Calu3 (cell line): ENCODE measurements at regions not wholly inside any gene's neighbourhood (a gene's known extent, or its start where the extent isn't known, plus 50 kb on each side); places are given as distances from the start of the nearest gene placed in this dataset.

ENCODE experiments used
- BruUV-seq: library from RNA; stranded (reverse); fragments of 400-500 nt; replicated peaks from 2 replicates; lab custom pipeline; 2021; lab: Mats Ljungman, UMichigan
- CTCF ChIA-PET: fragments of 300-600 bp; sonication (Branson Sonifier 250); formaldehyde crosslinking; loops from one replicate; lab custom pipeline; 2022; ENCODE audit warnings: antibody characterized with exemption; lab: Charles Lee
- DNase-seq: peaks from one replicate; pipeline ENCODE4 v3.0.0; 2022
- H3K27ac Mint-ChIP-seq: one replicate; pipeline ENCODE4 v1.8.0; 2022; ENCODE audit warnings: mixed read lengths; ENCODE audit not compliant: unreplicated experiment
- H3K27me3 Mint-ChIP-seq: one replicate; pipeline ENCODE4 v1.8.0; 2022; ENCODE audit warnings: mixed read lengths; ENCODE audit not compliant: unreplicated experiment
- H3K36me3 Mint-ChIP-seq: one replicate; pipeline ENCODE4 v1.8.0; 2022; ENCODE audit warnings: mild to moderate bottlenecking, moderate library complexity, mixed read lengths; ENCODE audit not compliant: insufficient read depth, unreplicated experiment
- H3K4me1 Mint-ChIP-seq: one replicate; pipeline ENCODE4 v1.8.0; 2022; ENCODE audit warnings: mild to moderate bottlenecking, low read depth, mixed read lengths; ENCODE audit not compliant: unreplicated experiment
- H3K4me3 Mint-ChIP-seq: one replicate; pipeline ENCODE4 v1.8.0; 2022; ENCODE audit warnings: mild to moderate bottlenecking, low read depth, moderate library complexity, mixed read lengths; ENCODE audit not compliant: unreplicated experiment
- H3K9me3 Mint-ChIP-seq: one replicate; pipeline ENCODE4 v1.8.0; 2022; ENCODE audit warnings: low read depth, mixed read lengths; ENCODE audit not compliant: unreplicated experiment
- intact Hi-C: fragments of 100-400 bp; cut with micrococcal nuclease; formaldehyde crosslinking; loops from one replicate; pipeline ENCODE4 v1.10.0; 2022; ENCODE audit not compliant: unreplicated experiment
- TF ChIP-seq, protein P1 (sequence below): fragments of 200-600 bp; IDR thresholded peaks from one replicate; pipeline ENCODE4 v1.8.0; 2022; ENCODE audit warnings: antibody characterized with exemption; ENCODE audit not compliant: unreplicated experiment

DNA sequence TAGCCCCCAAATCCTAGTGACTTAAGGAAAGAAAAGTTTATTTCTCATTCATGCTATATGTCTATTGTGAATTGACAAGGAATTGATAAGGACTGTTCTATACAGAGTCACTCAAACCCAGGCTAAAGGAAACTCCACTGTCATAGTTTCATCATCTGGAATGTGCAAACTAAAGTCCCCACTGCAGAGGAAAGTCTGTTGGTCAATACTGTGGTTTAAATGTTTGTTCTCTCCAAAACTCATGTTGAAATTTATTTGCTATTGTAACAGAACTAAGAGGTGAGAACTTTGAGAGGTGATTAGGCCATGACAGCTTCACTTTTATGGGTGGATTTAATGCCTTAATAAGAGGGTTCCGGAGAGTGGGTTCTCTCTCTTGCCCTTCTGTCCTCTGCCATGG is 149.6 kb downstream of the COX18 start:
- intact Hi-C loops = no loop called here
- Mint-ChIP-seq H3K27ac (no peak overlapping the region), H3K36me3 (no peaks in the 10 kb centered on the region), H3K9me3 (no peaks in the 10 kb centered on the region), H3K27me3 (peaks cover 11% of the 10 kb centered on the region), H3K4me3 (no peak overlapping the region), H3K4me1 (no peaks in the 10 kb centered on the region)
- TF ChIP-seq, protein P1, sequence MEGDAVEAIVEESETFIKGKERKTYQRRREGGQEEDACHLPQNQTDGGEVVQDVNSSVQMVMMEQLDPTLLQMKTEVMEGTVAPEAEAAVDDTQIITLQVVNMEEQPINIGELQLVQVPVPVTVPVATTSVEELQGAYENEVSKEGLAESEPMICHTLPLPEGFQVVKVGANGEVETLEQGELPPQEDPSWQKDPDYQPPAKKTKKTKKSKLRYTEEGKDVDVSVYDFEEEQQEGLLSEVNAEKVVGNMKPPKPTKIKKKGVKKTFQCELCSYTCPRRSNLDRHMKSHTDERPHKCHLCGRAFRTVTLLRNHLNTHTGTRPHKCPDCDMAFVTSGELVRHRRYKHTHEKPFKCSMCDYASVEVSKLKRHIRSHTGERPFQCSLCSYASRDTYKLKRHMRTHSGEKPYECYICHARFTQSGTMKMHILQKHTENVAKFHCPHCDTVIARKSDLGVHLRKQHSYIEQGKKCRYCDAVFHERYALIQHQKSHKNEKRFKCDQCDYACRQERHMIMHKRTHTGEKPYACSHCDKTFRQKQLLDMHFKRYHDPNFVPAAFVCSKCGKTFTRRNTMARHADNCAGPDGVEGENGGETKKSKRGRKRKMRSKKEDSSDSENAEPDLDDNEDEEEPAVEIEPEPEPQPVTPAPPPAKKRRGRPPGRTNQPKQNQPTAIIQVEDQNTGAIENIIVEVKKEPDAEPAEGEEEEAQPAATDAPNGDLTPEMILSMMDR = no peak
- BruUV-seq = no TSS peak
- CTCF ChIA-PET = no interaction called here
- DNase-seq = no peak

DNA sequence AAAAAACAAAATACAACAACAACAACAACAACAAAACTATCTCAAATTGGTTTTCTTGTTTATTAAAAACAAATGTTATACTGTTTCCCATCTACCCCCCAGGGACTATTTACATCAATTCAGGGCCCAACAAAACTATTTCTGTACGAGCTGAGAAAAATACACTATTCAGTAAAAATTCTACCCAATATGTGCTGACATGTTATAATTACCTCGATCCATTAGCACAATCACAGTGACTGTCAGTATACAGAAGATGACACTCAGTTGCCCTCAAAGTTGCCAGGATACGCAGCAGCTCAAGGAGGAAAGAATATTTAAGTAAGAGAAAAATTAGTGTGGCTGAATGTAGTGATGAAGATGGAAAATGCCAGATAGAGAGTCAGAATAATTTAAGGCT is 150.1 kb downstream of the COX18 start:
- Mint-ChIP-seq H3K9me3 (no peaks in the 10 kb centered on the region), H3K4me1 (no peaks in the 10 kb centered on the region), H3K27me3 (peaks cover 13% of the 10 kb centered on the region), H3K36me3 (no peaks in the 10 kb centered on the region), H3K27ac (no peak overlapping the region), H3K4me3 (no peak overlapping the region)
- DNase-seq = no peak
- no TSS peak for BruUV-seq
- intact Hi-C loops = no loop called here
- TF ChIP-seq, protein P1 = no peak
- CTCF ChIA-PET = no interaction called here

DNA sequence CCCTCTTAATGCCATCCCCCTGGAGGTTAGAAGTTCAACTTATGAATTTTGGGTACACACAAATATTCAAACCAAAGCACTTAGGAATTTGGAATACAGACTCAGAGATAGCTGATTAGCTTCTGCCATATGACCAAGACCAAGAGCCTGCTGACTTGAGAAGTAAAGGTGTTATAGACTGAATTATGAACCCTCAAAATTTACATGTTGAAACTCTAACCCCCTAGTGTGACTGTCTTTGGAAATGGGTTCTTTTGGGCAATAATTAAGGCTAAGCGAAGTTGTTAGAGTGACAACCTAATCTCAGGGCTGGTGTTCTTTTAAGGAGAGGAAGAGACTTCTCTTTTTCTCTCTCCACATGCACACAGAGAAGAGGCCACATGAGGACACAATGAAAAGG is 151.2 kb downstream of the COX18 start:
- Mint-ChIP-seq H3K4me3 (no peak overlapping the region), H3K4me1 (no peaks in the 10 kb centered on the region), H3K9me3 (no peaks in the 10 kb centered on the region), H3K27me3 (peaks cover 13% of the 10 kb centered on the region), H3K27ac (no peak overlapping the region), H3K36me3 (no peaks in the 10 kb centered on the region)
- CTCF ChIA-PET = no interaction called here
- no TSS peak for BruUV-seq
- intact Hi-C loops = no loop called here
- TF ChIP-seq, protein P1 = no peak
- no peak for DNase-seq

DNA sequence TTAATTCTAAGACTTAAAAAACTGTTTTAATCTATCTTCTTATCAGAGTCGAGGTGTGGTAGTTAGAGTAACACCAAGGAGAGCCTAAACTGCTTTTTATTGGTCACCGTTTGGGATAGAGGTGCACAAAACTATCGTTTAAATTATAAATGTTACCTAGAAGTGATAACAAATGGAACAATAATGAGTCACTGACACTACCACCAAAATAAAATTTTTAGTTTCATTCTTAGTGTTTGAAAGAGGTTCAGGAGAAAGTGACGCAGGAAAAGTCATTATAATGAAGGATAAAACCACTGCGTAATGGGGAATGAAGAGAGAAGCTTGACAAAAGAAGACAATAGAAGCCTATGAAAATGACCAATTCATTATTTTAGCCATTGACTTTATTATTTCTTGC is 158.2 kb downstream of the COX18 start:
- CTCF ChIA-PET = no interaction called here
- Mint-ChIP-seq H3K27me3 (peaks cover 27% of the 10 kb centered on the region), H3K27ac (no peak overlapping the region), H3K4me3 (no peak overlapping the region), H3K36me3 (no peaks in the 10 kb centered on the region), H3K4me1 (no peaks in the 10 kb centered on the region), H3K9me3 (no peaks in the 10 kb centered on the region)
- TF ChIP-seq, protein P1 = no peak
- BruUV-seq = no TSS peak
- no peak for DNase-seq
- intact Hi-C loops = no loop called here
